ENCODE measurements at regions not wholly inside any gene's neighbourhood (a gene's known extent, or its start where the extent isn't known, plus 50 kb on each side); places are given as distances from the start of the nearest gene placed in this dataset.

DNA sequence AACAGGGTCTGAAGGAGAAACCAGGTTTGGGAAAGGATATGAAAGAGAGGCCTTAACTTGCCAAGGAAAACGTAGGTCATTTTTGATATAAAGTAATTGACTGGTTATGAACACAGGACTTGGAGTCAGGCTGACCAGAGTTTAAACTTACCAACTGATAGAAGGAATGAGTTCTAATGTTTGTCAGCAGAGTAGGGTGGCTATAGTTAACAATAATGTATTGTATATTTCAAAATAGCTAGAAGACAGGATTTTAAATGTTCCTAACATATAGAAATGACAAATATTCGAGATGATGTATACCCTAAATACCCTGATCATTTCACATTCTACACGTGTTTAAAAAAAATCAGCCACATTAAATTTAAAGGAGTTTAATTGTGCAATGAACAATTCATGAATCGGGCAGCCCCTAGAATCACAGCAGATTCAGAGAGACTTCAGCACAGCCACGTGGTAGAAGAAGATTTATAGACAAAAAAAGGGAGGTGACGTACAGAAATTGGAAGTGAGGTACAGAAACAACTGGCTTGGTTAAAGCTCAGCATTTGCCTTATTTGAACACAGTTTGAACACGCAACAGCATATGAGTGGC is 52.5 kb upstream of the PLEKHG7 start:
- H3K27ac ChIP-seq (ENCODE audit: low read depth in 2 of 2, low read length in 1 of 2), result no peak overlapping the region
- no peaks in the 10 kb centered on the region for H3K27me3 ChIP-seq (ENCODE audit: control insufficient read depth in 1 of 2, insufficient read depth in 2 of 2, low read length in 2 of 2)
- no peaks in the 10 kb centered on the region for H3K36me3 ChIP-seq (ENCODE audit: control insufficient read depth in 2 of 2, insufficient read depth in 2 of 2, low read length in 1 of 2)
- H3K4me3 ChIP-seq (ENCODE audit: low read depth in 1 of 2, low read length in 2 of 2), result no peak overlapping the region
- H3K4me1 ChIP-seq (ENCODE audit: control insufficient read depth in 2 of 2, insufficient read depth in 2 of 2, low read length in 1 of 2), result no peaks in the 10 kb centered on the region
- H3K9me3 ChIP-seq (ENCODE audit: control insufficient read depth in 2 of 2, insufficient read depth in 1 of 2, low read depth in 1 of 2, low read length in 1 of 2), result no peaks in the 10 kb centered on the region
- WGBS, 2 donors, result 66 to 70% methylated on average over 7 of the region's 7 CpGs

DNA sequence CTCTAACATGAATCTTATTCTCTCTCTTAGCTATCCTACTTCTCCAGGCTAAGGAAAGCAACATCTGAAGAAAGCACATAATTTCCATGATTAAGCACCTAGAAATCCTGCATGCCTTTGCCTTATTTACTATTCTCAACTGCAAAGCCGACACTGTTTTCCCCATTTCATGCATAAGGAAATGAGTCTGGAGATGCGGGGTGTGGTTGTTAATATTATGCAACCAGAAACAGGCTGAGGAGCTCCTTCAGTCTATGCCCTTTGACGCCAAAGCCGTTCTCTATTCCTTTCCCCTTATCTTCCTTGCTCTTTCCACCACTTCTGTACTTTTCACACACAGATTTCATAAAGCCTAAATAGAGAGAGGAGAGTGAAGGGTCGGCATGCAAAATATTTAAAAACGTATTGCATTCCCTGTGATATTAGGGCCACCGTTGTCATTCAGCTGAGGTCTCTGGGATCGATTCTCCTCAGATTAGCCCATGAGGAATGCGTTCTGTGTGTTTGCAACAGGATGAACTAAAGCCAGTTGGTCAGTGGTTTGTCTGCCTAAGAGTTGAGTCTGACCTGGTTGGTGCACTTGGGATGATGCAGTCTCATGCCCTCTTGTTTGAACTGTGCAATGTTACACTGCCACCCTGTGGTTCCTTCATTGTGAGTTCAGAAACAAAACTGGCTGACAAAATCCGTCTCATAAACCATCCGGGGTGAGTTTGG is 53.1 kb upstream of the PLEKHG7 start:
- no peak overlapping the region for H3K4me3 ChIP-seq (ENCODE audit: low read depth in 1 of 2, low read length in 2 of 2)
- 27 to 44% methylated on average over 11 of the region's 11 CpGs for WGBS, 2 donors
- H3K27ac ChIP-seq (ENCODE audit: low read depth in 2 of 2, low read length in 1 of 2), result peak overlapping the region in 1 of 2 donors; percentile 19
- H3K36me3 ChIP-seq (ENCODE audit: control insufficient read depth in 2 of 2, insufficient read depth in 2 of 2, low read length in 1 of 2), result no peaks in the 10 kb centered on the region
- H3K9me3 ChIP-seq (ENCODE audit: control insufficient read depth in 2 of 2, insufficient read depth in 1 of 2, low read depth in 1 of 2, low read length in 1 of 2), result no peaks in the 10 kb centered on the region
- H3K27me3 ChIP-seq (ENCODE audit: control insufficient read depth in 1 of 2, insufficient read depth in 2 of 2, low read length in 2 of 2), result no peaks in the 10 kb centered on the region
- H3K4me1 ChIP-seq (ENCODE audit: control insufficient read depth in 2 of 2, insufficient read depth in 2 of 2, low read length in 1 of 2), result no peaks in the 10 kb centered on the region

DNA sequence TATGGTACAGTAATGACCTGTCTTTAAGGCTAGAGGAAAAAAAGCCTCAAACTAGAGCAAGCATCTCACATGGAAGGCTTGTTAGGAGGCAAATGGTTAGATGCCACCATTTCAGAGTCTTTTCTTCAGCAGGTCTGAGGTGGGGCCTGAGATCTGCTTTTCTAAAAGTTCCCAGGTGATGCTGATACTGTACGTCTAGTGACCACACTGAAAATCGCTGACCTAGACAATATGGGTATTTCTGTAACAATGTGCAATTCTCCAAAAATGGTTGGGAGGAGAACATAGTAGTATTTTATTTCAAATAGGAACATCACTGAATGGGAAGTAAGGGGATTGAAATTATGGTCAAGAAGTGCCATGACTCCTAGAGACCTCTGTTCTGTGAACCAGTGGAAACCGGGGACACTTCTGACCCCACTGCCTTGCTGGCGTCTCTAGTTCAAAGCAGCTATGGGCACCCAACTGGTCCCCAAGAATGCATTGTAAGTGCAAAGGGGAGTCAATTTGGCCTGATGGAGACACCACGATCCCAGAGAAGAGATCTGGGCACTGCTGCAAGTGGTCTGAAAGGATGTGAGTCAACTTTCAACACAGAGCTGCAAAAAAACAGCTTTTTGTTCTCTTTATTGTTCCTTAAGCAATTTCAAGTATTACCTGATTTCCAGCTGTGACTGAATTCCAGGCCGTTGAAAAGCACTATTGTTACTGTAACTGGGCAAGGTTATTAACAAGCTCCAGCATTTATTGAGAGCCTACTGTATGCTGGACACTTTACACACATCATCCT is 54.4 kb upstream of the PLEKHG7 start:
- H3K4me1 ChIP-seq (ENCODE audit: control insufficient read depth in 2 of 2, insufficient read depth in 2 of 2, low read length in 1 of 2), result no peaks in the 10 kb centered on the region
- H3K4me3 ChIP-seq (ENCODE audit: low read depth in 1 of 2, low read length in 2 of 2), result no peak overlapping the region
- H3K36me3 ChIP-seq (ENCODE audit: control insufficient read depth in 2 of 2, insufficient read depth in 2 of 2, low read length in 1 of 2), result no peaks in the 10 kb centered on the region
- no peak overlapping the region for H3K27ac ChIP-seq (ENCODE audit: low read depth in 2 of 2, low read length in 1 of 2)
- no peaks in the 10 kb centered on the region for H3K27me3 ChIP-seq (ENCODE audit: control insufficient read depth in 1 of 2, insufficient read depth in 2 of 2, low read length in 2 of 2)
- no peaks in the 10 kb centered on the region for H3K9me3 ChIP-seq (ENCODE audit: control insufficient read depth in 2 of 2, insufficient read depth in 1 of 2, low read depth in 1 of 2, low read length in 1 of 2)
- 83 to 88% methylated on average over 6 of the region's 6 CpGs for WGBS, 2 donors

DNA sequence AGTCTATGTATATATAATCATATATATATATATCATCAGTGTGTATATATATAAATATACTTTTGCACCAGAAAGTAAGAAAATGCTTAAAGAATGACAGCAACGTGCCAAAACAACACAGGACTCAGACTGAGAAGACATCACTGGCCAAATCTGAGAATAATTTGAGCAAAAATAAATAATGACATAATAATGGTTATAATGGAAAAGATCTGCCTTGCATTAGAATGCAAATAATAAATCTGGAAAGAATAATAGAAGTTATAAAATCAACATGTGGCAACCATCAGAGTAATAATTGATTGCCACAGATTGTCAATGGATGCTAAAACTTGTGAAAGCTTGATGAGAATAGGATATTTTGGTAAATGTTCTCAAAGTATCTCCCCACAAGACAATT is 61.5 kb upstream of the PLEKHG7 start:
- Histone ChIP-seq H3K4me3 (ENCODE audit: low read depth in 1 of 2, low read length in 2 of 2) (no peak overlapping the region), H3K9me3 (ENCODE audit: control insufficient read depth in 2 of 2, insufficient read depth in 1 of 2, low read depth in 1 of 2, low read length in 1 of 2) (no peaks in the 10 kb centered on the region), H3K27ac (ENCODE audit: low read depth in 2 of 2, low read length in 1 of 2) (no peak overlapping the region), H3K36me3 (ENCODE audit: control insufficient read depth in 2 of 2, insufficient read depth in 2 of 2, low read length in 1 of 2) (no peaks in the 10 kb centered on the region), H3K27me3 (ENCODE audit: control insufficient read depth in 1 of 2, insufficient read depth in 2 of 2, low read length in 2 of 2) (no peaks in the 10 kb centered on the region), H3K4me1 (ENCODE audit: control insufficient read depth in 2 of 2, insufficient read depth in 2 of 2, low read length in 1 of 2) (no peaks in the 10 kb centered on the region)
- 5 to 21% methylated on average over 1 of the region's 1 CpG for WGBS, 2 donors

DNA sequence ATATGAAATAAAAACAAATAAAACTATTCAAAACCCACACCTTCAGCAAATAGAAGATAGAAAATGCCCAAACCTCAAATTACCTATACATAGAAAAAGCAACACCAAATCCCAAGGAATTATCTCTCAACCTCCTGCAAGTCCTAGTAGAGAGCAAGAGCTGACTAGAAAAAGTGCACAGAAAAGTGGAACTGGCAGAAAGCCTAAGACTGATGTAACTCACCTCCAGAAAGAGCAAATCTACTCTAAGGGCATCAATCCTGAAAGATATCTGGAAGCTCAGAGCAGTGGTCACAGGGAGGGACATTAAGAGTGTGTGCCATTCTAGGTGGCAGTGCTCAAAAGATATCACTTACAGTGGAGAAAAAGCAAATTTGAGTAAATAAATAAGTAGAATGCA is 62.1 kb upstream of the PLEKHG7 start:
- H3K4me1 ChIP-seq (ENCODE audit: control insufficient read depth in 2 of 2, insufficient read depth in 2 of 2, low read length in 1 of 2), result no peaks in the 10 kb centered on the region
- H3K27me3 ChIP-seq (ENCODE audit: control insufficient read depth in 1 of 2, insufficient read depth in 2 of 2, low read length in 2 of 2), result no peaks in the 10 kb centered on the region
- no peaks in the 10 kb centered on the region for H3K9me3 ChIP-seq (ENCODE audit: control insufficient read depth in 2 of 2, insufficient read depth in 1 of 2, low read depth in 1 of 2, low read length in 1 of 2)
- H3K4me3 ChIP-seq (ENCODE audit: low read depth in 1 of 2, low read length in 2 of 2), result no peak overlapping the region
- H3K27ac ChIP-seq (ENCODE audit: low read depth in 2 of 2, low read length in 1 of 2), result no peak overlapping the region
- no peaks in the 10 kb centered on the region for H3K36me3 ChIP-seq (ENCODE audit: control insufficient read depth in 2 of 2, insufficient read depth in 2 of 2, low read length in 1 of 2)

DNA sequence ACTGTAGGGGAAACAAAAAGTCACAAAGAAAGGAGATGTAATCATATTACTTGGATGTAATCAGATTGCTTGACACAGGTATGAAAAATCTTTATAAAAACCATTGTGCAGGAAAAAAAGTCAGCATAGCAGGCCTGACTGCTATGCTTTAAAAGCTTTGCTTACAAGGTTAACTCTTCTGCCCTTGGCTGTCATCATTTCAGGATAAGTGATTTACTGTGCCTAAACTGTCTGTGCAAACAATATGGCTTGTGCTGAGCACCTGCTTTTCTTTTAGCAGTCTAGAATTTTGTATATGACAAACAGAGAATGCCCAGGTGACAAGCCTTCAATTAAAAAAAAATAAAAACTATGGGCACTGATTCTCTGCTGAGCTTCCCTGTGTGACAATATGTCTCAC is 63.8 kb upstream of the PLEKHG7 start:
- no peaks in the 10 kb centered on the region for H3K27me3 ChIP-seq (ENCODE audit: control insufficient read depth in 1 of 2, insufficient read depth in 2 of 2, low read length in 2 of 2)
- no peak overlapping the region for H3K4me3 ChIP-seq (ENCODE audit: low read depth in 1 of 2, low read length in 2 of 2)
- no peaks in the 10 kb centered on the region for H3K4me1 ChIP-seq (ENCODE audit: control insufficient read depth in 2 of 2, insufficient read depth in 2 of 2, low read length in 1 of 2)
- no peaks in the 10 kb centered on the region for H3K36me3 ChIP-seq (ENCODE audit: control insufficient read depth in 2 of 2, insufficient read depth in 2 of 2, low read length in 1 of 2)
- no peaks in the 10 kb centered on the region for H3K9me3 ChIP-seq (ENCODE audit: control insufficient read depth in 2 of 2, insufficient read depth in 1 of 2, low read depth in 1 of 2, low read length in 1 of 2)
- no peak overlapping the region for H3K27ac ChIP-seq (ENCODE audit: low read depth in 2 of 2, low read length in 1 of 2)

DNA sequence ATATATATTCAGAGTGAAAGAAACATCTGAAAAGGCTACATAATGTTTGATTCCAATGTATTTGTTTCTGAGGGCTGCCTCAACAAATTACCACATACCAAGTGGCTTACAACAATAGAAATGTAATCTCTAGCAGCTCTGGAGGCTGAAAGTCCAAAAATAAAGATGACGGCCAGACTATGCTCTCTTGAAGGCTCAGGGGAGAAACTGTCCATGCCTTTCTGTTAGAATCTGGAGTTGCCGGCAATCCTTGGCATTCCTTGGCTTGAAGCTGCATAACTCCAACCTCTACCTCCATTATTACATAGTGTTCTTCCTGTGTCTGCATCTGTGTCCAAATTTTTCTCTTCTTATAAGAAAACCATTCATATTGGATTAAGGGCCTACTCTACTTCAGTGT is 68.1 kb upstream of the PLEKHG7 start:
- WGBS, 2 donors, result 80 to 88% methylated on average over 2 of the region's 2 CpGs
- no peaks in the 10 kb centered on the region for H3K36me3 ChIP-seq (ENCODE audit: control insufficient read depth in 2 of 2, insufficient read depth in 2 of 2, low read length in 1 of 2)
- H3K4me1 ChIP-seq (ENCODE audit: control insufficient read depth in 2 of 2, insufficient read depth in 2 of 2, low read length in 1 of 2), result no peaks in the 10 kb centered on the region
- no peak overlapping the region for H3K27ac ChIP-seq (ENCODE audit: low read depth in 2 of 2, low read length in 1 of 2)
- H3K27me3 ChIP-seq (ENCODE audit: control insufficient read depth in 1 of 2, insufficient read depth in 2 of 2, low read length in 2 of 2), result no peaks in the 10 kb centered on the region
- no peak overlapping the region for H3K4me3 ChIP-seq (ENCODE audit: low read depth in 1 of 2, low read length in 2 of 2)
- H3K9me3 ChIP-seq (ENCODE audit: control insufficient read depth in 2 of 2, insufficient read depth in 1 of 2, low read depth in 1 of 2, low read length in 1 of 2), result no peaks in the 10 kb centered on the region

DNA sequence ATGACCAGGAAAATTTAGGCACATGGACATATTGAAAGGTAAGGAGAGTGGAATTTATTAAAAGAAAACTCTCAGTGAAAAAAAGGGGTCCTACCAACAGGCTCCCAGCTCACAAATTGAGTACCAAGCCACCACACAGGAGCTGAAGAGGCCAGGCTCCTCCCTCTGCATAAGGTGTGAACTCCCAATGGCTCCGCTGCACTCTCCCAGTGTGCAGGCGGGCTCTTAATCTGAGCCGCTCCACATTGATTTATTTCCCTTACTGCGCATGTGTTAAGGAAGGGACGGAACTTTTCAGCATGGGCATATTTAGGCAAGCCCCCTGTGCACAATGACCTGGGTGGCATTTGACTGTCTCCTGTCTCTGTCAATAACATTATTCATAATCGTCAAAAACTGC is 68.6 kb upstream of the PLEKHG7 start:
- no peaks in the 10 kb centered on the region for H3K4me1 ChIP-seq (ENCODE audit: control insufficient read depth in 2 of 2, insufficient read depth in 2 of 2, low read length in 1 of 2)
- no peak overlapping the region for H3K4me3 ChIP-seq (ENCODE audit: low read depth in 1 of 2, low read length in 2 of 2)
- no peaks in the 10 kb centered on the region for H3K9me3 ChIP-seq (ENCODE audit: control insufficient read depth in 2 of 2, insufficient read depth in 1 of 2, low read depth in 1 of 2, low read length in 1 of 2)
- no peaks in the 10 kb centered on the region for H3K27me3 ChIP-seq (ENCODE audit: control insufficient read depth in 1 of 2, insufficient read depth in 2 of 2, low read length in 2 of 2)
- no peak overlapping the region for H3K27ac ChIP-seq (ENCODE audit: low read depth in 2 of 2, low read length in 1 of 2)
- 92 to 93% methylated on average over 6 of the region's 6 CpGs for WGBS, 2 donors
- no peaks in the 10 kb centered on the region for H3K36me3 ChIP-seq (ENCODE audit: control insufficient read depth in 2 of 2, insufficient read depth in 2 of 2, low read length in 1 of 2)

DNA sequence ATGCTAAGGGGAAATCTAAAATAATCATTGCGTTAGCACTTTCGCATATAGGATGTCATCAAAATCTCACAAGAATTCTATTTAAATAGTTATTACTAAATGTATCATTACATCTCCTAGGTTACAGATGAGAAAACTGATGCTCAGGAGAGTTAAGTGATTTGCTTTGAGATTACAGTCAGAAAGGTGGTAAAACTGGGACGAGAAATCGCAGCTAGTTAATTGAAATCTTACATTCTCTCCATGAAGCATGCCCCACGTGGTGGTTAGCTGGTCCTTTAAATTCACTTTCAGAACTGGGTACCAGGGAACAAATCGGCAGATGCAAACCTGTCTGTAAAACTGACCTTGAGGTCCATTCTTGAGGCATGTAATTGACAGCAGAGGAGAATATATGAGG is 71.8 kb upstream of the PLEKHG7 start:
- H3K36me3 ChIP-seq (ENCODE audit: control insufficient read depth in 2 of 2, insufficient read depth in 2 of 2, low read length in 1 of 2), result no peaks in the 10 kb centered on the region
- no peaks in the 10 kb centered on the region for H3K27me3 ChIP-seq (ENCODE audit: control insufficient read depth in 1 of 2, insufficient read depth in 2 of 2, low read length in 2 of 2)
- no peak overlapping the region for H3K27ac ChIP-seq (ENCODE audit: low read depth in 2 of 2, low read length in 1 of 2)
- WGBS, 2 donors, result 89 to 95% methylated on average over 6 of the region's 6 CpGs
- no peaks in the 10 kb centered on the region for H3K4me1 ChIP-seq (ENCODE audit: control insufficient read depth in 2 of 2, insufficient read depth in 2 of 2, low read length in 1 of 2)
- no peak overlapping the region for H3K4me3 ChIP-seq (ENCODE audit: low read depth in 1 of 2, low read length in 2 of 2)
- no peaks in the 10 kb centered on the region for H3K9me3 ChIP-seq (ENCODE audit: control insufficient read depth in 2 of 2, insufficient read depth in 1 of 2, low read depth in 1 of 2, low read length in 1 of 2)
